ENCODE measurements at regions not wholly inside any gene's neighbourhood (a gene's known extent, or its start where the extent isn't known, plus 50 kb on each side); places are given as distances from the start of the nearest gene placed in this dataset.

GRCh38 chr9:13548535-13548934 is 269.0 kb upstream of the MPDZ start:
- TF ChIP-seq, protein P1, sequence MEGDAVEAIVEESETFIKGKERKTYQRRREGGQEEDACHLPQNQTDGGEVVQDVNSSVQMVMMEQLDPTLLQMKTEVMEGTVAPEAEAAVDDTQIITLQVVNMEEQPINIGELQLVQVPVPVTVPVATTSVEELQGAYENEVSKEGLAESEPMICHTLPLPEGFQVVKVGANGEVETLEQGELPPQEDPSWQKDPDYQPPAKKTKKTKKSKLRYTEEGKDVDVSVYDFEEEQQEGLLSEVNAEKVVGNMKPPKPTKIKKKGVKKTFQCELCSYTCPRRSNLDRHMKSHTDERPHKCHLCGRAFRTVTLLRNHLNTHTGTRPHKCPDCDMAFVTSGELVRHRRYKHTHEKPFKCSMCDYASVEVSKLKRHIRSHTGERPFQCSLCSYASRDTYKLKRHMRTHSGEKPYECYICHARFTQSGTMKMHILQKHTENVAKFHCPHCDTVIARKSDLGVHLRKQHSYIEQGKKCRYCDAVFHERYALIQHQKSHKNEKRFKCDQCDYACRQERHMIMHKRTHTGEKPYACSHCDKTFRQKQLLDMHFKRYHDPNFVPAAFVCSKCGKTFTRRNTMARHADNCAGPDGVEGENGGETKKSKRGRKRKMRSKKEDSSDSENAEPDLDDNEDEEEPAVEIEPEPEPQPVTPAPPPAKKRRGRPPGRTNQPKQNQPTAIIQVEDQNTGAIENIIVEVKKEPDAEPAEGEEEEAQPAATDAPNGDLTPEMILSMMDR (conservative IDR thresholded peaks at IDR 0.05 in 1 of 2, IDR thresholded peaks at IDR 0.05 in 1 of 2; ENCODE audit: low read depth in 1 of 2, low read length in 2 of 2): no peak
- TF ChIP-seq EZH2 (IDR thresholded peaks at IDR 0.05; ENCODE audit: low read length, missing control alignments): no peak
